Gastroesophageal sphincter (tissue), 3 donors: ENCODE measurements at regions not wholly inside any gene's neighbourhood (a gene's known extent, or its start where the extent isn't known, plus 50 kb on each side); places are given as distances from the start of the nearest gene placed in this dataset.

Experiments
- POLR2A ChIP-seq, 2 donors: fragments of 450-650 bp; IDR thresholded peaks; one replicate each; pipeline ENCODE4 v1.6.1; 2017; ENCODE audit warnings: antibody characterized with exemption in 2 of 2, mild to moderate bottlenecking in 2 of 2, moderate library complexity in 1 of 2
- TF ChIP-seq, protein P1 (sequence below), 4 experiments: fragments of 200-600 bp in 2 of 4; fragments of 450-650 bp in 2 of 4; sonication (generic) in 1 of 4; IDR thresholded peaks; one replicate each; pipeline ENCODE4 v1.5.1; 2017 to 2019; ENCODE audit warnings: antibody characterized with exemption in 4 of 4, mild to moderate bottlenecking in 2 of 4, moderate library complexity in 2 of 4

- TF ChIP-seq, protein P1, sequence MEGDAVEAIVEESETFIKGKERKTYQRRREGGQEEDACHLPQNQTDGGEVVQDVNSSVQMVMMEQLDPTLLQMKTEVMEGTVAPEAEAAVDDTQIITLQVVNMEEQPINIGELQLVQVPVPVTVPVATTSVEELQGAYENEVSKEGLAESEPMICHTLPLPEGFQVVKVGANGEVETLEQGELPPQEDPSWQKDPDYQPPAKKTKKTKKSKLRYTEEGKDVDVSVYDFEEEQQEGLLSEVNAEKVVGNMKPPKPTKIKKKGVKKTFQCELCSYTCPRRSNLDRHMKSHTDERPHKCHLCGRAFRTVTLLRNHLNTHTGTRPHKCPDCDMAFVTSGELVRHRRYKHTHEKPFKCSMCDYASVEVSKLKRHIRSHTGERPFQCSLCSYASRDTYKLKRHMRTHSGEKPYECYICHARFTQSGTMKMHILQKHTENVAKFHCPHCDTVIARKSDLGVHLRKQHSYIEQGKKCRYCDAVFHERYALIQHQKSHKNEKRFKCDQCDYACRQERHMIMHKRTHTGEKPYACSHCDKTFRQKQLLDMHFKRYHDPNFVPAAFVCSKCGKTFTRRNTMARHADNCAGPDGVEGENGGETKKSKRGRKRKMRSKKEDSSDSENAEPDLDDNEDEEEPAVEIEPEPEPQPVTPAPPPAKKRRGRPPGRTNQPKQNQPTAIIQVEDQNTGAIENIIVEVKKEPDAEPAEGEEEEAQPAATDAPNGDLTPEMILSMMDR (IDR thresholded peaks at IDR 0.05) = no peak
- TF ChIP-seq POLR2A (IDR thresholded peaks at IDR 0.05) = no peak
These were observed 134.8 kb upstream of the RPS6KA2 start for GRCh38 chr6:166761801-166762200.
